Muscle layer of colon (tissue), 2 donors: ENCODE measurements at regions not wholly inside any gene's neighbourhood (a gene's known extent, or its start where the extent isn't known, plus 50 kb on each side); places are given as distances from the start of the nearest gene placed in this dataset.
"Not testable (repeated sequence)": the region's sequence is repeated elsewhere in the genome, so short reads cannot be mapped to it uniquely, and the experiment has no call there.

Source experiments
- H3K27ac ChIP-seq: one replicate; pipeline ENCODE4 v1.7.0; 2013; ENCODE audit warnings: low read depth, mild to moderate bottlenecking, low read length, moderate library complexity
- H3K27me3 ChIP-seq, 2 donors: one replicate each; pipeline ENCODE4 v1.7.0; 2013; ENCODE audit warnings: low read length in 2 of 2, mild to moderate bottlenecking in 2 of 2; ENCODE audit not compliant: insufficient read depth in 2 of 2, control insufficient read depth in 1 of 2
- H3K36me3 ChIP-seq: one replicate; pipeline ENCODE4 v1.7.0; 2013; ENCODE audit warnings: mild to moderate bottlenecking, low read length; ENCODE audit not compliant: insufficient read depth
- H3K4me1 ChIP-seq: one replicate; pipeline ENCODE4 v1.7.0; 2013; ENCODE audit warnings: mild to moderate bottlenecking, low read length; ENCODE audit not compliant: insufficient read depth
- H3K4me3 ChIP-seq, 2 donors: one replicate each; pipeline ENCODE4 v1.7.0; 2013; ENCODE audit warnings: low read length in 2 of 2, low read depth in 1 of 2, mild to moderate bottlenecking in 1 of 2, moderate library complexity in 1 of 2
- H3K9ac ChIP-seq: one replicate; pipeline ENCODE4 v1.7.0; 2013; ENCODE audit warnings: low read length
- H3K9me3 ChIP-seq: one replicate; pipeline ENCODE4 v1.7.0; 2013; ENCODE audit warnings: mild to moderate bottlenecking, low read length
- donor health status: abdominal sarcoma.
- donor health status: Adenocarcinoma of cecum.

DNA sequence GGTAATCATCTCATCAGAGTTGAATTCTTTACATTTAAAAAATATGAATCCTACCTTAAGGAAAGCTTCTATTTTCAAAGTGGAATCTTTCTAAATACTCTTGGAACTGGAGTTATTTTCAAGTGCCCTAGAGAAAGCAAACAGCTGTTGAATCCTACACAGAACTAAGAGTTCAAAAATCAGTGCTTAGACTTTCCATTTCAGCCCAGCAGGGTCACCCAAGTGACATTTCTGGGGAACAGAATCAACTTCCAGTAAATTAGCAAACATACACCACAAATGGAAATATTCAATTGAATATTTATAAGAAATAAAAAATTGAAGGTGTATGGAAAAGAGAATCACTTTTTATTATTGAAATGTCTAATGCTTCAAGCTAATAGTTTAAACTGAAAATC lies 427.7 kb upstream of the NOX3 start:
- no peaks in the 10 kb centered on the region for H3K9me3 ChIP-seq
- H3K4me3 ChIP-seq = no peak overlapping the region
- no peak overlapping the region for H3K9ac ChIP-seq
- H3K27me3 ChIP-seq = no peaks in the 10 kb centered on the region
- peaks cover 6% of the 10 kb centered on the region for H3K4me1 ChIP-seq
- H3K36me3 ChIP-seq = no peaks in the 10 kb centered on the region
- no peak overlapping the region for H3K27ac ChIP-seq

DNA sequence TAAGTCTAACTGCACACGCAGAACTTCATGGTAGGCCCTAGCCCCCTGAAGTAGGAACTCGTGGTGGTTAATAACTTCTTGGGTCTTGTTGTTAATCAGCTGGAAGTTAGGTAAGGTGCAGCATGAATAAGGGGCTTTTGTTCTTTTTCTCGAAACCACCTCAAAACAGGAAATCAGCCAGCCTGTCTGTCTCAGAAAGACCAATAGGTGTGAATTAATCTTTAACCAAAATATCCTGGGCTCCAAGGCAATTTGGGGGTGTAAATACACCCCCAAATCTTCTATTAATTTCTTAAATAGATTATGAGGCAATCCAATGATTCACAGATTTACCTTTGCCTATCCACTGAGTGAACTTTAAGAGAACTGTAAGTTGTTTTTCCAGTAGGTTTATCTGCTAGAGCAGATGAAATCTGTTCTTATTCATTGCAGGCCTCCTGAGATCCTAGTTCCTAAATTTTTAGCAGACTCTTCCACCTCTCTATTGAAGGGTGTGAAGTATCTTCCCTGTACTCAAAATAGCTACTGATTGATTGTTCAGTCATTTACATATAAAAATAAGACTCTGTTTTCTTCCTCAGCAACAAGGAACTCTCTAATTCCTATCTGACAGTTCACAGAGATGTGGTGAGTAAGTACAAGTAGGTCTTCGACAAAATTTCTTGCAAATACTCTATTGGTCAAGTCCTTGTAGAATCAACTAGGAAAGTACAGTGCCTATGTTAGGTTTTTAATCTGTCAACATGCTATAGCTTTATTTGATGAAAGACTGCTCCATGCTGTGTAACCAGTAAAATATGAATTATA lies 427.1 kb upstream of the NOX3 start:
- H3K9me3 ChIP-seq = no peaks in the 10 kb centered on the region
- H3K36me3 ChIP-seq = no peaks in the 10 kb centered on the region
- no peak overlapping the region for H3K4me3 ChIP-seq
- H3K27me3 ChIP-seq = no peaks in the 10 kb centered on the region
- H3K9ac ChIP-seq = no peak overlapping the region
- H3K4me1 ChIP-seq = peaks cover 6% of the 10 kb centered on the region
- peak overlapping the region; percentile 7 for H3K27ac ChIP-seq

- H3K9ac ChIP-seq = no peak overlapping the region
- no peaks in the 10 kb centered on the region for H3K27me3 ChIP-seq
- H3K36me3 ChIP-seq = no peaks in the 10 kb centered on the region
- H3K27ac ChIP-seq = no peak overlapping the region
- H3K4me1 ChIP-seq = peaks cover 6% of the 10 kb centered on the region
- H3K9me3 ChIP-seq = no peaks in the 10 kb centered on the region
- no peak overlapping the region for H3K4me3 ChIP-seq
These were observed 426.3 kb upstream of the NOX3 start for GRCh38 chr6:155881826-155882526.

DNA sequence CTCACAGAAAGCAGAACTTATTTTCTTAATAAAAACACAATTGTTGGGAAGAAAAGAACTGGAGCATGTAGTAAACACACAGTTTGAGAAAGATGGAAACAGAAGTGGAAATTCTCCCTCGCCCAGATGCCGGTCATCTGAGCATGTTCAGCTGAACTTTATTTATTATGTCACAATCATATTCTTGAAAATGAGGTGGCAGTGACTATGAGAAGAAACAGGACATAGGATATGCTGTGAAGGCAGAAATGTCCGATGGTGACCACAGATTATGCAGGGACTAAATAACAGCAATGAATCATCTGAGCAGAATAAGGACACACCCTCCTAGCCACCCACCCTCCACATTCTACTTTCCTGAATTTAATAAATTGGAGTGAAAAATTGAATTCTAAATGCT lies 425.3 kb upstream of the NOX3 start:
- Histone ChIP-seq H3K4me3 (no peak overlapping the region), H3K4me1 (peaks cover 6% of the 10 kb centered on the region), H3K27me3 (no peaks in the 10 kb centered on the region), H3K9ac (no peak overlapping the region), H3K36me3 (no peaks in the 10 kb centered on the region), H3K9me3 (no peaks in the 10 kb centered on the region), H3K27ac (no peak overlapping the region)

DNA sequence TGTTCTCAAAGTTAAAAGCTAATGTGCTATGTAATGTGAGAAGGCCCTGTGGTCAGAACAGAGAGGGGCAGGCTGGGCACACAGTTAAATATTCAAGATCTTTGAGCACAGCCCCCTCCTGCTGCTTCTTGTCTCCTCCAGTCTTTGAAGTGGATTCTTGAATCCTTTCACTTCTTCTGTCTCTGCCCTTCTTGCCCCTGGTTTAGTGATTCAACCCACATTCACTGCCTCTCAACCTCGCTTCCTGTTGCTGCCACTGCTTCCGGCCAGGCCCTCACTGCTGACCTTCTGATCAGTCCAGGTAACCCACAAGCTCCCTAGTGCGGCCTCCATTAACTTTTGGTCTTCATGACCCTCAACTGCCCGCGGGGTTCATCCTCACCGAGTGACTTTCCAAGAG lies 417.3 kb upstream of the NOX3 start:
- no peak overlapping the region for H3K9ac ChIP-seq
- H3K4me1 ChIP-seq = no peaks in the 10 kb centered on the region
- H3K4me3 ChIP-seq = no peak overlapping the region
- no peak overlapping the region for H3K27ac ChIP-seq
- H3K9me3 ChIP-seq = no peaks in the 10 kb centered on the region
- H3K36me3 ChIP-seq = no peaks in the 10 kb centered on the region
- H3K27me3 ChIP-seq = no peaks in the 10 kb centered on the region

DNA sequence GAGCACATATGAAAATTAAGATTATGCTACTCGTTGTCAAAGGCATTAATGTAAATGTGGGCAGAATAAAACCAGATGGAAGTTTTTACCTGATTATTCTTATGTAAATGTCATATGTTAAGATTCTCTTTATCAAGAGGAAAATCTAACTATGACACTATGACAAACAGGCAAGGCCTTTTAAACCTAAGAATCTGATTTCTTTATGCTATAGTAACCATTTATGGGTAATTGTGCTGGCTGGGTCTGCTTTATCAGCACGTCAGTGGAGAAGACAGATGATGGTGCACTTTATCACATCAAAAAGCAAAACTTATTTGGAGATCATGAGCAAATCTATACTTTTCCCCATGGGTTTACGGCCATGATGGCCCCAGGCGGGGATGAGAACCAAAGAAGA lies 412.0 kb upstream of the NOX3 start:
- Histone ChIP-seq H3K4me1 (no peaks in the 10 kb centered on the region), H3K27ac (no peak overlapping the region), H3K27me3 (no peaks in the 10 kb centered on the region), H3K4me3 (no peak overlapping the region), H3K9ac (no peak overlapping the region), H3K36me3 (no peaks in the 10 kb centered on the region), H3K9me3 (no peaks in the 10 kb centered on the region)

- not testable (repeated sequence) for H3K9me3 ChIP-seq, H3K4me3 ChIP-seq, H3K4me1 ChIP-seq, H3K27ac ChIP-seq, H3K9ac ChIP-seq, H3K36me3 ChIP-seq, H3K27me3 ChIP-seq
These were observed 411.2 kb upstream of the NOX3 start for GRCh38 chr6:155866676-155867390.

DNA sequence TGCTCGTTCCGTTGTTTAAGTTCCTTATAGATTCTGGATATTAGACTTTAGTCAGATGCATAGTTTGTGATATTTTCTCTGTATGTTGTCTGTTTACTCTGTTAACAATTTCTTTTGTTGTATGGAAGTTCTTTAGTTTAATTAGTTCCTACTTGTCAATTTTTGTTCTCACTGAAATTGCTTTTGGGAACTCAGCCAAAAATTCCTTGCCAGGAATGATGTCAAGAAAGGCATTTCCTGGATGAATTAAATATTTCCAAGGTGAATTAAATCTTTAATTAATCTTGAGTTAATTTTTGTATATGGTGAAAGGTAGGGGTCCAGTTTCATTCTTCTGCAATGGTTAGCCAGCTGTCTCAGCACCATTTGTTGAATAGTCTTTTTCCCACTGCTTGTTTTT lies 406.2 kb upstream of the NOX3 start:
- Histone ChIP-seq H3K4me1 (no peaks in the 10 kb centered on the region), H3K4me3 (no peak overlapping the region), H3K9me3 (no peaks in the 10 kb centered on the region), H3K36me3 (no peaks in the 10 kb centered on the region), H3K27me3 (no peaks in the 10 kb centered on the region), H3K27ac (no peak overlapping the region), H3K9ac (no peak overlapping the region)

GRCh38 chr6:155858906-155859305 lies 403.3 kb upstream of the NOX3 start:
- not testable (repeated sequence) for H3K27me3 ChIP-seq, H3K27ac ChIP-seq, H3K36me3 ChIP-seq, H3K4me1 ChIP-seq, H3K4me3 ChIP-seq, H3K9ac ChIP-seq, H3K9me3 ChIP-seq

DNA sequence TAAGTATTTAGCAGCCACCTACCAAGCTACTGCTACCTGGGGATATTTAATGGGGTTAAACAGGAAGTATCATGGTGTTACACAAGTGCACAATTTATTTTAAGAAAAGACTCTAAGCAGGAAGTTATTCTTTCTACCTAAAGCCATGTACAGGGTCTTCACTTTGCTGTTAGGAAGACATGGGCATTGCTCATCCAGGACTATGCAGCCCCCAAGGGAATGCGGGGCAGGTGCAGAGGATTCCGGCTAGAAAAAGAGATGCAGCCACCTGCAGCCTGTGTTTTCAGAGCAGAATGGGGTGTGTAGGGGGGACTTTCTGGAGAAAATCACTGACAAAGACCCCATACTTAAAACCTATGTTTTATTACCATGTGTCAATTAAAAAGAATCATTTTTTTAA lies 399.1 kb upstream of the NOX3 start:
- H3K9ac ChIP-seq = no peak overlapping the region
- H3K27ac ChIP-seq = no peak overlapping the region
- no peak overlapping the region for H3K4me3 ChIP-seq
- H3K9me3 ChIP-seq = no peaks in the 10 kb centered on the region
- H3K4me1 ChIP-seq = no peaks in the 10 kb centered on the region
- no peaks in the 10 kb centered on the region for H3K36me3 ChIP-seq
- H3K27me3 ChIP-seq = no peaks in the 10 kb centered on the region

GRCh38 chr6:155853011-155853410 lies 397.4 kb upstream of the NOX3 start:
- no peaks in the 10 kb centered on the region for H3K9me3 ChIP-seq
- H3K4me1 ChIP-seq = no peaks in the 10 kb centered on the region
- H3K27ac ChIP-seq = no peak overlapping the region
- H3K9ac ChIP-seq = no peak overlapping the region
- no peak overlapping the region for H3K4me3 ChIP-seq
- no peaks in the 10 kb centered on the region for H3K36me3 ChIP-seq
- no peaks in the 10 kb centered on the region for H3K27me3 ChIP-seq
